A549 (cell line): ENCODE measurements at regions not wholly inside any gene's neighbourhood (a gene's known extent, or its start where the extent isn't known, plus 50 kb on each side); places are given as distances from the start of the nearest gene placed in this dataset.

Source experiments
- ATAC-seq, 2 experiments: fragments of 200-7000 bp in 1 of 2; fragments of >200 bp in 1 of 2; cut with Nextera tagmentation in 1 of 2; cut with Tn5 transposase in 1 of 2; 3 replicates each; pipeline versions ENCODE4 v1.8.0 to v1.9.1; 2018 to 2020; ENCODE audit warnings: mild to moderate bottlenecking in 1 of 2, moderate library complexity in 1 of 2
- CTCF ChIA-PET: fragments of 300-600 bp; sonication (Branson Sonifier 250); formaldehyde crosslinking; extraction: SDS; loops from one replicate; lab custom pipeline; 2021; ENCODE audit warnings: antibody characterized with exemption, inconsistent platforms; lab: Yijun Ruan, JAX
- POLR2A ChIA-PET: fragments of 350-600 bp; formaldehyde crosslinking; extraction: SDS; loops from one replicate; lab custom pipeline; 2021; ENCODE audit warnings: antibody characterized with exemption, inconsistent platforms; lab: Yijun Ruan, JAX
- DNase-seq, 2 experiments: peaks; one replicate each; pipeline versions ENCODE4 v3.0.0 to v3.0.0-alpha.2; 2011 to 2016; ENCODE audit warnings: low read depth in 1 of 2, low spot score in 1 of 2
- FAIRE-seq: peaks from 2 replicates; lab custom pipeline; 2011; peaks lifted over from hg19 to GRCh38; lab: Jason Lieb, UNC
- H3K27ac ChIP-seq, 2 experiments: fragments of >200 bp; sonication (Bioruptor Twin); formaldehyde crosslinking; 3 replicates each; pipeline ENCODE4 v1.5.1; 2016 to 2017
- H3K4me1 ChIP-seq: fragments of >200 bp; sonication (Bioruptor Twin); formaldehyde crosslinking; 3 replicates; pipeline ENCODE4 v1.6.1; 2016
- H3K4me2 ChIP-seq: fragments of >200 bp; sonication (Bioruptor Twin); formaldehyde crosslinking; 3 replicates; pipeline ENCODE4 v1.6.1; 2016
- H3K4me3 ChIP-seq: fragments of >200 bp; sonication (Bioruptor Twin); formaldehyde crosslinking; 3 replicates; pipeline ENCODE4 v1.5.1; 2016
- H3K9me3 ChIP-seq: fragments of >200 bp; sonication (Bioruptor Twin); formaldehyde crosslinking; 3 replicates; pipeline ENCODE4 v1.6.1; 2016
- CHD4 ChIP-seq: fragments of 200-600 bp; sonication (generic); IDR thresholded peaks from 2 replicates; pipeline ENCODE4 v1.6.1; 2016; ENCODE audit warnings: antibody characterized with exemption, mild to moderate bottlenecking, borderline replicate concordance
- ESRRA ChIP-seq: fragments of 150-350 bp; IDR thresholded peaks from 2 replicates; pipeline ENCODE4 v1.6.1; 2014; ENCODE audit warnings: mild to moderate bottlenecking, low read length, borderline replicate concordance
- GATA3 ChIP-seq: IDR thresholded peaks from 2 replicates; pipeline ENCODE4 v1.6.1; 2012; ENCODE audit warnings: borderline replicate concordance
- HEYL ChIP-seq: fragments of 250-450 bp; sonication (Bioruptor Pico); IDR thresholded peaks from 2 replicates; pipeline ENCODE4 v1.8.0; 2021; ENCODE audit warnings: mild to moderate bottlenecking, moderate library complexity
- HOXB13 ChIP-seq: fragments of 250-450 bp; sonication (Bioruptor Pico); IDR thresholded peaks from 2 replicates; pipeline ENCODE4 v1.5.0; 2020; ENCODE audit warnings: low read depth, mild to moderate bottlenecking, moderate library complexity
- MAFK ChIP-seq: fragments of 450-650 bp; IDR thresholded peaks from 2 replicates; pipeline ENCODE4 v1.6.1; 2014; ENCODE audit not compliant: partially characterized antibody
- NR3C1 ChIP-seq: fragments of >200 bp; sonication (Bioruptor Twin); formaldehyde crosslinking; IDR thresholded peaks from 3 replicates; pipeline ENCODE4 v1.6.1; 2017
- RAD21 ChIP-seq, 2 experiments: fragments of >200 bp in 1 of 2; sonication (Bioruptor Twin) in 1 of 2; formaldehyde crosslinking in 1 of 2; IDR thresholded peaks in 1 of 2; conservative IDR thresholded peaks in 1 of 2; 2 replicates in 1 of 2; 3 replicates in 1 of 2; pipeline ENCODE4 v1.6.1; 2012 to 2018; ENCODE audit warnings: inconsistent platforms in 1 of 2
- RARB ChIP-seq: fragments of 250-450 bp; sonication (Bioruptor Pico); IDR thresholded peaks from 2 replicates; pipeline ENCODE4 v1.8.0; 2021; ENCODE audit warnings: mild to moderate bottlenecking, moderate library complexity
- RFX5 ChIP-seq: fragments of 450-650 bp; IDR thresholded peaks from 2 replicates; pipeline ENCODE4 v1.7.1; 2014; ENCODE audit warnings: antibody characterized with exemption, mild to moderate bottlenecking, moderate library complexity
- TFCP2L1 ChIP-seq: fragments of 250-450 bp; sonication (Bioruptor Pico); IDR thresholded peaks from 2 replicates; pipeline ENCODE4 v1.5.0; 2021; ENCODE audit warnings: mild to moderate bottlenecking
- ZC3H11A ChIP-seq: fragments of 450-650 bp; IDR thresholded peaks from 2 replicates; pipeline ENCODE4 v1.6.1; 2014; ENCODE audit warnings: antibody characterized with exemption, mild to moderate bottlenecking
- ZFP36 ChIP-seq: fragments of 450-650 bp; IDR thresholded peaks from 2 replicates; pipeline ENCODE4 v1.6.1; 2014; ENCODE audit warnings: borderline replicate concordance; ENCODE audit not compliant: partially characterized antibody
- ZNF302 ChIP-seq: fragments of 250-450 bp; sonication (Bioruptor Pico); IDR thresholded peaks from 2 replicates; pipeline ENCODE4 v1.9.0; 2021; ENCODE audit warnings: inconsistent platforms, mild to moderate bottlenecking, moderate library complexity
- ZSCAN20 ChIP-seq: fragments of 250-450 bp; sonication (Bioruptor Pico); IDR thresholded peaks from 2 replicates; pipeline ENCODE4 v1.8.0; 2022; ENCODE audit warnings: mild to moderate bottlenecking, moderate library complexity
- WGBS: methylation state at CpG from one replicate; pipeline ENCODE4 v1.1.6; 2017; ENCODE audit errors: missing lambda C conversion rate; 5-methylcytosine and 5-hydroxymethylcytosine counted together
- TF ChIP-seq, protein P1 (sequence below): fragments of >200 bp; sonication (Bioruptor Twin); formaldehyde crosslinking; IDR thresholded peaks from 3 replicates; pipeline ENCODE4 v1.5.1; 2016
- TF ChIP-seq, protein P2 (sequence below): fragments of 250-450 bp; sonication (Bioruptor Pico); IDR thresholded peaks from 2 replicates; pipeline ENCODE4 v1.5.0; 2021; ENCODE audit warnings: mild to moderate bottlenecking, moderate library complexity, borderline replicate concordance
- TF ChIP-seq, protein P3 (sequence below): IDR thresholded peaks from 2 replicates; pipeline ENCODE4 v1.6.1; 2012; ENCODE audit warnings: low read depth, borderline replicate concordance
- TF ChIP-seq, protein P4 (sequence below): fragments of 150-350 bp; IDR thresholded peaks from 2 replicates; pipeline ENCODE4 v1.6.1; 2014; ENCODE audit warnings: low read depth, mild to moderate bottlenecking, low read length
- TF ChIP-seq, protein P5 (sequence below): fragments of >200 bp; sonication (Bioruptor Twin); formaldehyde crosslinking; IDR thresholded peaks from 3 replicates; pipeline ENCODE4 v1.6.1; 2016
- TF ChIP-seq, protein P6 (sequence below): fragments of >200 bp; sonication (Bioruptor Twin); formaldehyde crosslinking; IDR thresholded peaks from 2 replicates; pipeline ENCODE4 v1.6.1; 2016

DNA sequence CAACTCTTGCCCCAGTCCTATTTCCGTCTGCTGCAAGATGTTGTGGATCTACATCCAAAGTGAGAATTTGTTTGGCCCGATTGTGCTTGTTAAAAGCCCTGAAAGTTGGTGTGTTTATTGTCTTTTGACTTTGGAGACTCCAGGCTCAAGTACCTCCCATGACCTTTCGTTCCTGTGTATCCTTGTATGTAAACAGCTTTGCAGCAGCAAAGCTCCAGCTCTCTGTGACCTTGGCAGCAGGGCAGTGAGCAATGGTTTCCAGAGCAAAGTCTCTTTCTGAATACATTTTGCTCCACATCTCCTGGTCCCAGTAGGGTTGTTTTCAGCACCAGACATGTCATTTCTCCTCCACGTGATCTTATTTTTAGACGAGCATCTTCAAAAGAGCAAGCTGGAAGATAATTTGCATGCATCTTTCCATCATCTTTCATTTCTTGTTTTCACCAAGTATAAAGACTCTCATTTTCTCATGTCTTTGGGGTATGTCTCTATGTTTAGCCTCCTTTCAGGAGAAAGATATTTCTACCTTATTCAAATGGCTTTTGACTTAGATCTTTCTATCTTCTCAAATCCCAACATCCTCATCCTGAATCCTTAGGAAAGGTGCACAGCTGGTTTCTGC, 68.1 kb upstream of the ERCC6L2 start:
- CTCF ChIA-PET: no interaction called here
- DNase-seq (no peak), ATAC-seq (no peak), FAIRE-seq (no peak)
- 65% methylated on average over 5 of the region's 5 CpGs for WGBS
- H3K4me1 ChIP-seq: no peaks in the 10 kb centered on the region
- POLR2A ChIA-PET: no interaction called here
- no peak overlapping the region for H3K27ac ChIP-seq
- TF ChIP-seq CHD4: no peak
- TF ChIP-seq, protein P1, sequence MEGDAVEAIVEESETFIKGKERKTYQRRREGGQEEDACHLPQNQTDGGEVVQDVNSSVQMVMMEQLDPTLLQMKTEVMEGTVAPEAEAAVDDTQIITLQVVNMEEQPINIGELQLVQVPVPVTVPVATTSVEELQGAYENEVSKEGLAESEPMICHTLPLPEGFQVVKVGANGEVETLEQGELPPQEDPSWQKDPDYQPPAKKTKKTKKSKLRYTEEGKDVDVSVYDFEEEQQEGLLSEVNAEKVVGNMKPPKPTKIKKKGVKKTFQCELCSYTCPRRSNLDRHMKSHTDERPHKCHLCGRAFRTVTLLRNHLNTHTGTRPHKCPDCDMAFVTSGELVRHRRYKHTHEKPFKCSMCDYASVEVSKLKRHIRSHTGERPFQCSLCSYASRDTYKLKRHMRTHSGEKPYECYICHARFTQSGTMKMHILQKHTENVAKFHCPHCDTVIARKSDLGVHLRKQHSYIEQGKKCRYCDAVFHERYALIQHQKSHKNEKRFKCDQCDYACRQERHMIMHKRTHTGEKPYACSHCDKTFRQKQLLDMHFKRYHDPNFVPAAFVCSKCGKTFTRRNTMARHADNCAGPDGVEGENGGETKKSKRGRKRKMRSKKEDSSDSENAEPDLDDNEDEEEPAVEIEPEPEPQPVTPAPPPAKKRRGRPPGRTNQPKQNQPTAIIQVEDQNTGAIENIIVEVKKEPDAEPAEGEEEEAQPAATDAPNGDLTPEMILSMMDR: no peak
- TF ChIP-seq, protein P2, sequence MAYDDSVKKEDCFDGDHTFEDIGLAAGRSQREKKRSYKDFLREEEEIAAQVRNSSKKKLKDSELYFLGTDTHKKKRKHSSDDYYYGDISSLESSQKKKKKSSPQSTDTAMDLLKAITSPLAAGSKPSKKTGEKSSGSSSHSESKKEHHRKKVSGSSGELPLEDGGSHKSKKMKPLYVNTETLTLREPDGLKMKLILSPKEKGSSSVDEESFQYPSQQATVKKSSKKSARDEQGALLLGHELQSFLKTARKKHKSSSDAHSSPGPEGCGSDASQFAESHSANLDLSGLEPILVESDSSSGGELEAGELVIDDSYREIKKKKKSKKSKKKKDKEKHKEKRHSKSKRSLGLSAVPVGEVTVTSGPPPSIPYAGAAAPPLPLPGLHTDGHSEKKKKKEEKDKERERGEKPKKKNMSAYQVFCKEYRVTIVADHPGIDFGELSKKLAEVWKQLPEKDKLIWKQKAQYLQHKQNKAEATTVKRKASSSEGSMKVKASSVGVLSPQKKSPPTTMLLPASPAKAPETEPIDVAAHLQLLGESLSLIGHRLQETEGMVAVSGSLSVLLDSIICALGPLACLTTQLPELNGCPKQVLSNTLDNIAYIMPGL: no peak
- TF ChIP-seq RARB (CRISPR knock-in tag): no peak
- TF ChIP-seq RFX5: no peak
- TF ChIP-seq ZC3H11A: no peak
- TF ChIP-seq, protein P3, sequence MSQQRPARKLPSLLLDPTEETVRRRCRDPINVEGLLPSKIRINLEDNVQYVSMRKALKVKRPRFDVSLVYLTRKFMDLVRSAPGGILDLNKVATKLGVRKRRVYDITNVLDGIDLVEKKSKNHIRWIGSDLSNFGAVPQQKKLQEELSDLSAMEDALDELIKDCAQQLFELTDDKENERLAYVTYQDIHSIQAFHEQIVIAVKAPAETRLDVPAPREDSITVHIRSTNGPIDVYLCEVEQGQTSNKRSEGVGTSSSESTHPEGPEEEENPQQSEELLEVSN: no peak
- no peak for TF ChIP-seq HOXB13
- TF ChIP-seq ESRRA: no peak
- TF ChIP-seq, protein P4, sequence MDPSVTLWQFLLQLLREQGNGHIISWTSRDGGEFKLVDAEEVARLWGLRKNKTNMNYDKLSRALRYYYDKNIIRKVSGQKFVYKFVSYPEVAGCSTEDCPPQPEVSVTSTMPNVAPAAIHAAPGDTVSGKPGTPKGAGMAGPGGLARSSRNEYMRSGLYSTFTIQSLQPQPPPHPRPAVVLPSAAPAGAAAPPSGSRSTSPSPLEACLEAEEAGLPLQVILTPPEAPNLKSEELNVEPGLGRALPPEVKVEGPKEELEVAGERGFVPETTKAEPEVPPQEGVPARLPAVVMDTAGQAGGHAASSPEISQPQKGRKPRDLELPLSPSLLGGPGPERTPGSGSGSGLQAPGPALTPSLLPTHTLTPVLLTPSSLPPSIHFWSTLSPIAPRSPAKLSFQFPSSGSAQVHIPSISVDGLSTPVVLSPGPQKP: no peak
- TF ChIP-seq, protein P5, sequence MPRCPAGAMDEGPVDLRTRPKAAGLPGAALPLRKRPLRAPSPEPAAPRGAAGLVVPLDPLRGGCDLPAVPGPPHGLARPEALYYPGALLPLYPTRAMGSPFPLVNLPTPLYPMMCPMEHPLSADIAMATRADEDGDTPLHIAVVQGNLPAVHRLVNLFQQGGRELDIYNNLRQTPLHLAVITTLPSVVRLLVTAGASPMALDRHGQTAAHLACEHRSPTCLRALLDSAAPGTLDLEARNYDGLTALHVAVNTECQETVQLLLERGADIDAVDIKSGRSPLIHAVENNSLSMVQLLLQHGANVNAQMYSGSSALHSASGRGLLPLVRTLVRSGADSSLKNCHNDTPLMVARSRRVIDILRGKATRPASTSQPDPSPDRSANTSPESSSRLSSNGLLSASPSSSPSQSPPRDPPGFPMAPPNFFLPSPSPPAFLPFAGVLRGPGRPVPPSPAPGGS: no peak
- no peak for TF ChIP-seq NR3C1
- TF ChIP-seq ZNF302 (CRISPR knock-in tag): no peak
- TF ChIP-seq, protein P6, sequence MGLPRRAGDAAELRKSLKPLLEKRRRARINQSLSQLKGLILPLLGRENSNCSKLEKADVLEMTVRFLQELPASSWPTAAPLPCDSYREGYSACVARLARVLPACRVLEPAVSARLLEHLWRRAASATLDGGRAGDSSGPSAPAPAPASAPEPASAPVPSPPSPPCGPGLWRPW: no peak
- TF ChIP-seq HEYL (CRISPR knock-in tag): no peak
- TF ChIP-seq TFCP2L1 (CRISPR knock-in tag): no peak
- no peak for TF ChIP-seq ZSCAN20
- TF ChIP-seq ZFP36: no peak
- no peak for TF ChIP-seq RAD21 (conservative IDR thresholded peaks at IDR 0.05 in 1 of 2, IDR thresholded peaks at IDR 0.05 in 1 of 2)
- H3K9me3 ChIP-seq: no peaks in the 10 kb centered on the region
- H3K4me2 ChIP-seq: no peak overlapping the region
- H3K4me3 ChIP-seq: no peak overlapping the region

DNA sequence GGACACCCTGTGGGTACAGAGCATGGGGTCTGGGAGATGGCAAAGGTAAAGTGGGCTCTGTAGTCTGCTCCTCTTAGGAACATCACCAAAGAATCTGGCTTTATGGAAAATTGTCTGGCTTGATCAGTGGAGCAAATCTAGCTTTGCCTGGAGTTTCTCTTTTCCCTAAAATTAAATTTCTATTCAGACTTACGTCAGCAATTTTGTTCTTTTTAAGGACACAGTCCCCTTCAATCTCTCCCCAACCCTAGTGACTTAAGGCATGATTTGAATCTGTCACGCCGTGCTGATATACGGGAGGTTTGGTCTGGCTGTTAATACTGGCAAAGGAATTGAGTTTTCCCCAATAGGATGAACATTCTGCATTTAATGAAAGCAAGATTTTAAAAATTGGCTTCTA, 72.3 kb upstream of the ERCC6L2 start:
- H3K4me2 ChIP-seq: no peak overlapping the region
- FAIRE-seq (no peak), ATAC-seq (no peak), DNase-seq (no peak)
- WGBS: 75% methylated on average over 4 of the region's 4 CpGs
- no peak overlapping the region for H3K27ac ChIP-seq
- ChIA-PET CTCF (no interaction called here), POLR2A (no interaction called here)
- H3K9me3 ChIP-seq: no peaks in the 10 kb centered on the region
- H3K4me3 ChIP-seq: no peak overlapping the region
- H3K4me1 ChIP-seq: no peaks in the 10 kb centered on the region
- TF ChIP-seq GATA3: no peak
- TF ChIP-seq MAFK: peak; percentile 44
- TF ChIP-seq, all 56 proteins: peak for 1
